GM12878 (cell line): ENCODE measurements at regions not wholly inside any gene's neighbourhood (a gene's known extent, or its start where the extent isn't known, plus 50 kb on each side); places are given as distances from the start of the nearest gene placed in this dataset.
"Not testable (repeated sequence)": the region's sequence is repeated elsewhere in the genome, so short reads cannot be mapped to it uniquely, and the experiment has no call there.

Source experiments
- ATAC-seq: fragments of 200-7000 bp; cut with Tn5 transposase; 3 replicates; pipeline ENCODE4 v1.9.1; 2020; ENCODE audit warnings: mild to moderate bottlenecking, moderate library complexity
- BruUV-seq: library from RNA; stranded (reverse); fragments of 400-500 nt; replicated peaks from 2 replicates; lab custom pipeline; 2021; lab: Mats Ljungman, UMichigan
- CTCF ChIA-PET: fragments of 300-600 bp; sonication (Branson Sonifier 250); formaldehyde crosslinking; extraction: SDS; loops from one replicate; lab custom pipeline; 2021; ENCODE audit warnings: inconsistent platforms; lab: Yijun Ruan, JAX
- POLR2A ChIA-PET: fragments of 350-600 bp; formaldehyde crosslinking; extraction: SDS; loops from one replicate; lab custom pipeline; 2021; ENCODE audit warnings: inconsistent platforms; lab: Charles Lee
- RAD21 ChIA-PET: fragments of 300-600 bp; sonication (Branson Sonifier 250); formaldehyde crosslinking; loops from one replicate; lab custom pipeline; 2023; ENCODE audit warnings: antibody characterized with exemption; ENCODE audit not compliant: unreplicated experiment; lab: Charles Lee
- SMC1A ChIA-PET: fragments of 300-600 bp; sonication (Branson Sonifier 250); formaldehyde crosslinking; loops from one replicate; lab custom pipeline; 2023; ENCODE audit not compliant: unreplicated experiment, uncharacterized antibody; lab: Charles Lee
- DNase-seq: peaks from one replicate; pipeline ENCODE4 v3.0.0-alpha.2; 2011; ENCODE audit warnings: low read depth, low spot score
- FAIRE-seq: peaks from 3 replicates; lab custom pipeline; 2011; peaks lifted over from hg19 to GRCh38; lab: Jason Lieb, UNC
- H2AFZ ChIP-seq: 2 replicates; pipeline ENCODE4 v1.6.0; 2011; ENCODE audit warnings: low read depth, low read length, control low read depth; ENCODE audit not compliant: control insufficient read depth
- H3K27ac ChIP-seq: 2 replicates; pipeline ENCODE4 v1.5.1; 2011; ENCODE audit warnings: control low read depth; ENCODE audit not compliant: control insufficient read depth, insufficient read depth
- H3K27me3 ChIP-seq, 2 experiments: replicated peaks in 1 of 2; 2 replicates each; pipeline versions ENCODE4 v1.6.0 to v1.6.1; 2011; ENCODE audit warnings: low read length in 1 of 2; ENCODE audit not compliant: control insufficient read depth in 2 of 2, insufficient read depth in 2 of 2
- H3K36me3 ChIP-seq, 2 experiments: 2 replicates each; pipeline ENCODE4 v1.5.1; 2011; ENCODE audit warnings: low read length in 1 of 2; ENCODE audit not compliant: control insufficient read depth in 2 of 2, insufficient read depth in 2 of 2
- H3K4me1 ChIP-seq: 2 replicates; pipeline ENCODE4 v1.6.1; 2011; ENCODE audit warnings: mild to moderate bottlenecking, low read length, moderate library complexity, mixed read lengths; ENCODE audit not compliant: control insufficient read depth, insufficient read depth
- H3K4me2 ChIP-seq: 2 replicates; pipeline ENCODE4 v1.6.0; 2011; ENCODE audit warnings: control low read depth; ENCODE audit not compliant: control insufficient read depth, insufficient read depth
- H3K4me3 ChIP-seq: fragments of 200-600 bp; sonication (generic); 2 replicates; pipeline ENCODE4 v1.5.1; 2016
- H3K79me2 ChIP-seq: 2 replicates; pipeline ENCODE4 v1.6.0; 2011; ENCODE audit warnings: low read length; ENCODE audit not compliant: control insufficient read depth, insufficient read depth
- H3K9ac ChIP-seq: 2 replicates; pipeline ENCODE4 v1.8.0; 2011; ENCODE audit warnings: low read length, control low read depth, mixed read lengths; ENCODE audit not compliant: control insufficient read depth, insufficient read depth
- H3K9me3 ChIP-seq: replicated peaks from 3 replicates; pipeline ENCODE4 v1.5.1; 2011; ENCODE audit warnings: mild to moderate bottlenecking, low read length; ENCODE audit not compliant: control insufficient read depth, insufficient read depth
- H4K20me1 ChIP-seq: 2 replicates; pipeline ENCODE4 v1.6.0; 2011; ENCODE audit not compliant: control insufficient read depth, insufficient read depth
- WGBS: methylation state at CpG from one replicate; pipeline ENCODE4 v1.1.6; 2016; ENCODE audit warnings: low lambda C conversion rate; ENCODE audit not compliant: insufficient replicate concordance, insufficient coverage; ENCODE audit errors: missing lambda C conversion rate; 5-methylcytosine and 5-hydroxymethylcytosine counted together
- in situ Hi-C: fragments of 300-500 bp; cut with MboI; formaldehyde crosslinking; loops from 9 replicates; pipeline ENCODE4 v1.14.3; 2018; ENCODE audit warnings: mixed read lengths
- intact Hi-C: fragments of 100-400 bp; cut with micrococcal nuclease; formaldehyde crosslinking; loops from one replicate; pipeline ENCODE4 v1.14.2; 2022; ENCODE audit not compliant: unreplicated experiment

GRCh38 chr16:21390634-21391033 is 112.5 kb upstream of the CRYM start:
- ATAC-seq, SMC1A ChIA-PET, BruUV-seq: not testable (repeated sequence)

GRCh38 chr16:21389860-21390259 is 111.8 kb upstream of the CRYM start:
- H3K27ac ChIP-seq, H3K4me2 ChIP-seq, H4K20me1 ChIP-seq, H3K27me3 ChIP-seq, H3K36me3 ChIP-seq, H3K4me3 ChIP-seq, intact Hi-C loops, CTCF ChIA-PET, H3K4me1 ChIP-seq, in situ Hi-C loops, RAD21 ChIA-PET, FAIRE-seq, POLR2A ChIA-PET, H3K9ac ChIP-seq, BruUV-seq, H3K79me2 ChIP-seq, H2AFZ ChIP-seq, DNase-seq, H3K9me3 ChIP-seq, SMC1A ChIA-PET: not testable (repeated sequence)
- 0% methylated on average over 1 of the region's 7 CpGs for WGBS
- peak; percentile 41; the same call in 1 of the 3 replicates for ATAC-seq

More at GRCh38 chr16:21390634-21391033, 112.5 kb upstream of the CRYM start:
- DNase-seq, H3K9me3 ChIP-seq, H3K27ac ChIP-seq, H4K20me1 ChIP-seq, H3K27me3 ChIP-seq, POLR2A ChIA-PET, H3K4me1 ChIP-seq, H3K4me3 ChIP-seq, intact Hi-C loops, H3K4me2 ChIP-seq, H3K79me2 ChIP-seq, H2AFZ ChIP-seq, FAIRE-seq, H3K9ac ChIP-seq, RAD21 ChIA-PET, CTCF ChIA-PET, H3K36me3 ChIP-seq, in situ Hi-C loops: not testable (repeated sequence)
- WGBS, result no CpG with 5 or more reads among the region's 3 CpGs

- RAD21 ChIA-PET, H3K27ac ChIP-seq, H3K9ac ChIP-seq, SMC1A ChIA-PET, H2AFZ ChIP-seq, H3K9me3 ChIP-seq, in situ Hi-C loops, H3K4me3 ChIP-seq, H3K27me3 ChIP-seq, ATAC-seq, DNase-seq, FAIRE-seq, H3K4me2 ChIP-seq, POLR2A ChIA-PET, BruUV-seq, CTCF ChIA-PET, H4K20me1 ChIP-seq, H3K4me1 ChIP-seq, H3K79me2 ChIP-seq, H3K36me3 ChIP-seq, intact Hi-C loops: not testable (repeated sequence)
- 100% methylated on average over 2 of the region's 3 CpGs for whole genome bisulfite sequencing
Observed at GRCh38 chr16:21387757-21388156, 109.7 kb upstream of the CRYM start.

DNA sequence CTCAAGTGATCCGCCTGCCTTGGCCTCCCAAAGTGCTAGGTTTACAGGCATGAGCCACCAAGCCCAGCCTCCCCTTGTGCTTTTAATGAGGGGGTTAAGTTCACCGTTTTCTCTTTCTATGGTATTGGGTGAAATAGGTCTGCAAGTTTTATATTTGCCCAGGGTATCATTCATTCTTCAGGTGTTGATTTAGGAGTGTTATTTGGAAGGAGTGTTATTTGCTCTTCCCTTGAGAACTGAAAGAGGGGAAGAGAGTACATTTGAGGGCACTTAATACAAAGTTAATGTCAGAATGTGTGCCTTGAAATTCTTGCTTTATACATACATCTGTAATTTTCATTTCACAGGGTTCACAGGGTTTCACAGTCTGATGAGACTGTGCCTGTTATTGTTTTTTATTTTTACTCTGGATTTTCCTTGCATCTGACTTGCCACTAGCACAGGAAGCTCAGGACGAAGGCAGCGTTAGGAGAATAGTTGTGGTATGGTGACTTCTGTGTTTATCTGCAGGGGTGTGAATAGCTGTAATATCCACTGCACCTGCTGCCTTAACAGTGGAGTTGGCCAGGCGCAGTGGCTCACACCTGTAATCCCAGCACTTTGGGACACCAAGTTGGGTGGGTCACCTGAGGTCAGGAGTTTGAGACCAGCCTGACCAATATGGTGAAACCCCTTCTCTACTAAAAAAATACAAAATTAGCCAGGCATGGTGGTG is 108.3 kb upstream of the CRYM start:
- FAIRE-seq, CTCF ChIA-PET, H3K9me3 ChIP-seq, ATAC-seq, H3K79me2 ChIP-seq, intact Hi-C loops, H4K20me1 ChIP-seq, H3K4me3 ChIP-seq, POLR2A ChIA-PET, RAD21 ChIA-PET, H2AFZ ChIP-seq, H3K27ac ChIP-seq, in situ Hi-C loops, DNase-seq, H3K4me2 ChIP-seq, SMC1A ChIA-PET, BruUV-seq, H3K27me3 ChIP-seq, H3K9ac ChIP-seq, H3K36me3 ChIP-seq, H3K4me1 ChIP-seq: not testable (repeated sequence)
- no CpG with 5 or more reads among the region's 5 CpGs for WGBS
